H1 (cell line): ENCODE measurements at regions not wholly inside any gene's neighbourhood (a gene's known extent, or its start where the extent isn't known, plus 50 kb on each side); places are given as distances from the start of the nearest gene placed in this dataset.

Experiments used
- CTCF ChIA-PET: fragments of 300-600 bp; sonication (Branson Sonifier 250); formaldehyde crosslinking; loops from one replicate; lab custom pipeline; 2021; ENCODE audit not compliant: partially characterized antibody; lab: Charles Lee
- POLR2A ChIA-PET: fragments of 300-600 bp; sonication (Branson Sonifier 250); formaldehyde crosslinking; loops from one replicate; lab custom pipeline; 2021; ENCODE audit warnings: inconsistent platforms; ENCODE audit not compliant: partially characterized antibody; lab: Charles Lee
- DNase-seq, 2 experiments: peaks; one replicate each; pipeline versions ENCODE4 v3.0.0 to v3.0.0-alpha.2; 2010 to 2022; ENCODE audit warnings: low spot score in 2 of 2, low read depth in 1 of 2, mixed read lengths in 1 of 2
- FAIRE-seq: peaks from 2 replicates; lab custom pipeline; 2011; peaks lifted over from hg19 to GRCh38; lab: Jason Lieb, UNC
- H2AFZ ChIP-seq: 2 replicates; pipeline ENCODE4 v1.8.1; 2012; ENCODE audit warnings: low read length, inconsistent platforms
- H2AK5ac ChIP-seq: 2 replicates; pipeline ENCODE4 v1.6.1; 2013; ENCODE audit warnings: low read depth, low read length
- H2BK120ac ChIP-seq: replicated peaks from 2 replicates; pipeline ENCODE3; 2013; ENCODE audit warnings: low read depth, low read length, inconsistent platforms
- H2BK12ac ChIP-seq: 2 replicates; pipeline ENCODE4 v1.6.1; 2013; ENCODE audit warnings: low read depth, low read length
- H2BK15ac ChIP-seq: 2 replicates; pipeline ENCODE4 v1.6.1; 2013; ENCODE audit warnings: low read length
- H2BK20ac ChIP-seq: 2 replicates; pipeline ENCODE4 v1.6.1; 2013; ENCODE audit warnings: low read length
- H2BK5ac ChIP-seq: 2 replicates; pipeline ENCODE4 v1.6.1; 2013; ENCODE audit warnings: low read depth, low read length
- H3K14ac ChIP-seq: 2 replicates; pipeline ENCODE4 v1.6.1; 2013; ENCODE audit warnings: inconsistent platforms; ENCODE audit not compliant: insufficient read length
- H3K18ac ChIP-seq: 2 replicates; pipeline ENCODE4 v1.6.1; 2013; ENCODE audit warnings: low read length; ENCODE audit errors: extremely low read depth
- H3K23ac ChIP-seq: 2 replicates; pipeline ENCODE4 v1.6.1; 2013; ENCODE audit warnings: inconsistent platforms; ENCODE audit not compliant: insufficient read length
- H3K23me2 ChIP-seq: 2 replicates; pipeline ENCODE4 v1.6.1; 2013; ENCODE audit warnings: low read depth, low read length
- H3K27ac ChIP-seq: 2 replicates; pipeline ENCODE4 v1.6.1; 2011; ENCODE audit warnings: low read depth, low read length, inconsistent platforms
- H3K27me3 ChIP-seq, 4 experiments: replicated peaks in 1 of 4; 1 replicate in 1 of 4; 2 replicates in 3 of 4; pipeline versions ENCODE4 v1.6.1 to v1.8.1; 2011 to 2013; ENCODE audit warnings: low read length in 3 of 4, mild to moderate bottlenecking in 3 of 4, inconsistent platforms in 2 of 4, mixed read lengths in 2 of 4, moderate library complexity in 1 of 4; ENCODE audit not compliant: control insufficient read depth in 3 of 4, insufficient read depth in 3 of 4; ENCODE audit errors: extremely low read depth in 1 of 4
- H3K36me3 ChIP-seq, 4 experiments: 2 replicates each; pipeline versions ENCODE4 v1.6.1 to v1.8.1; 2011 to 2013; ENCODE audit warnings: mild to moderate bottlenecking in 4 of 4, low read length in 3 of 4, moderate library complexity in 2 of 4, control low read depth in 1 of 4, inconsistent platforms in 1 of 4; ENCODE audit not compliant: insufficient read depth in 4 of 4, control insufficient read depth in 2 of 4
- H3K4ac ChIP-seq: replicated peaks from 2 replicates; pipeline ENCODE3; 2013; ENCODE audit warnings: low read length, low read depth, mixed read lengths, inconsistent platforms; ENCODE audit not compliant: insufficient read length
- H3K4me1 ChIP-seq, 4 experiments: replicated peaks in 1 of 4; 1 replicate in 1 of 4; 2 replicates in 3 of 4; pipeline versions ENCODE4 v1.6.1 to v1.8.1; 2011 to 2013; ENCODE audit warnings: low read length in 3 of 4, inconsistent platforms in 2 of 4, mixed read lengths in 1 of 4; ENCODE audit not compliant: insufficient read depth in 4 of 4, control insufficient read depth in 3 of 4
- H3K4me2 ChIP-seq, 2 experiments: 2 replicates each; pipeline versions ENCODE4 v1.6.1 to v1.8.1; 2011 to 2013; ENCODE audit warnings: low read depth in 2 of 2, low read length in 2 of 2, control low read depth in 1 of 2, inconsistent platforms in 1 of 2, mild to moderate bottlenecking in 1 of 2; ENCODE audit not compliant: insufficient read depth in 1 of 2
- H3K4me3 ChIP-seq, 4 experiments: fragments of 200-600, 300-600 bp in 1 of 4; sonication (generic), shearing (Covaris generic), sonication (Bioruptor Twin) in 1 of 4; 2 replicates each; pipeline versions ENCODE4 v1.5.1 to v1.8.1; 2011 to 2016; ENCODE audit warnings: low read length in 4 of 4, low read depth in 3 of 4, control low read depth in 2 of 4, inconsistent platforms in 2 of 4, mild to moderate bottlenecking in 2 of 4, mixed read lengths in 1 of 4, moderate library complexity in 1 of 4; ENCODE audit not compliant: insufficient read depth in 2 of 4; ENCODE audit errors: extremely low read depth in 1 of 4
- H3K56ac ChIP-seq: replicated peaks from 2 replicates; pipeline ENCODE3; 2013; ENCODE audit warnings: low read depth, mild to moderate bottlenecking, mixed read lengths, low read length, inconsistent platforms; ENCODE audit not compliant: insufficient read length
- H3K79me1 ChIP-seq: 2 replicates; pipeline ENCODE4 v1.6.1; 2013; ENCODE audit warnings: low read depth, low read length, control low read depth
- H3K79me2 ChIP-seq, 2 experiments: 2 replicates each; pipeline versions ENCODE4 v1.6.1 to v1.8.1; 2012 to 2013; ENCODE audit warnings: low read length in 2 of 2, mild to moderate bottlenecking in 2 of 2, inconsistent platforms in 1 of 2; ENCODE audit not compliant: insufficient read depth in 2 of 2, control insufficient read depth in 1 of 2
- H3K9ac ChIP-seq, 4 experiments: replicated peaks in 1 of 4; 1 replicate in 1 of 4; 2 replicates in 3 of 4; pipeline versions ENCODE4 v1.6.1 to v1.8.1; 2011 to 2013; ENCODE audit warnings: low read depth in 3 of 4, low read length in 3 of 4, control low read depth in 2 of 4, mild to moderate bottlenecking in 2 of 4, moderate library complexity in 2 of 4, inconsistent platforms in 1 of 4; ENCODE audit errors: extremely low read depth in 1 of 4
- H3K9me3 ChIP-seq, 2 experiments: 2 replicates each; pipeline versions ENCODE4 v1.6.1 to v1.8.1; 2012 to 2013; ENCODE audit warnings: mild to moderate bottlenecking in 2 of 2, moderate library complexity in 2 of 2, control low read depth in 1 of 2, inconsistent platforms in 1 of 2, low read depth in 1 of 2, low read length in 1 of 2, mixed read lengths in 1 of 2; ENCODE audit not compliant: insufficient read depth in 2 of 2
- H4K20me1 ChIP-seq, 2 experiments: replicated peaks in 1 of 2; 2 replicates each; pipeline versions ENCODE3 to v1.8.1; 2011 to 2013; ENCODE audit warnings: inconsistent platforms in 2 of 2, low read length in 2 of 2, mild to moderate bottlenecking in 1 of 2; ENCODE audit not compliant: insufficient read depth in 2 of 2, control insufficient read depth in 1 of 2
- H4K5ac ChIP-seq: 2 replicates; pipeline ENCODE4 v1.6.1; 2013; ENCODE audit warnings: low read length, low read depth, mixed read lengths, inconsistent platforms; ENCODE audit not compliant: insufficient read length
- H4K8ac ChIP-seq: 2 replicates; pipeline ENCODE4 v1.8.0; 2013; ENCODE audit warnings: mild to moderate bottlenecking, moderate library complexity, low read length, inconsistent platforms; ENCODE audit not compliant: insufficient read depth; ENCODE audit errors: extremely low read depth
- H4K91ac ChIP-seq: replicated peaks from 2 replicates; pipeline ENCODE3; 2013; ENCODE audit warnings: low read length, mixed read lengths, inconsistent platforms; ENCODE audit not compliant: insufficient read length
- ASH2L ChIP-seq: fragments of 200-600, 300-600 bp; sonication (generic); IDR thresholded peaks from one replicate; pipeline ENCODE4 v1.7.1; 2017; ENCODE audit warnings: low read length
- CBX5 ChIP-seq: fragments of 300-800, 300-1000 bp; sonication (generic); IDR thresholded peaks from 2 replicates; pipeline ENCODE4 v1.7.1; 2016; ENCODE audit warnings: antibody characterized with exemption, low read length, low read depth
- CREB1 ChIP-seq: IDR thresholded peaks from 2 replicates; pipeline ENCODE4 v1.6.1; 2012; ENCODE audit warnings: inconsistent platforms
- FOSL1 ChIP-seq: IDR thresholded peaks from 2 replicates; pipeline ENCODE4 v1.6.1; 2011; ENCODE audit warnings: mild to moderate bottlenecking, low read depth, low read length, moderate library complexity; ENCODE audit not compliant: insufficient read depth
- GTF2F1 ChIP-seq: IDR thresholded peaks from 2 replicates; pipeline ENCODE4 v1.6.1; 2012; ENCODE audit warnings: low read depth, low read length, improper control_type of control experiment, borderline replicate concordance
- MAFK ChIP-seq: IDR thresholded peaks from 2 replicates; pipeline ENCODE4 v1.6.1; 2012; ENCODE audit warnings: low read depth, mild to moderate bottlenecking, improper control_type of control experiment, low read length
- RBBP5 ChIP-seq: IDR thresholded peaks from 2 replicates; pipeline ENCODE4 v1.7.1; 2012; ENCODE audit warnings: low read depth, mild to moderate bottlenecking, inconsistent platforms, low read length, moderate library complexity, borderline replicate concordance
- WGBS, 2 experiments: shearing (Covaris generic) in 1 of 2; methylation state at CpG; one replicate each; pipeline versions ENCODE4 v1.1.6 to v1.1.7; 2013 to 2015; ENCODE audit warnings: low lambda C conversion rate in 2 of 2, mixed read lengths in 2 of 2, inconsistent platforms in 1 of 2, low coverage in 1 of 2, missing lambda C conversion rate in 1 of 2; ENCODE audit not compliant: insufficient replicate concordance in 2 of 2, insufficient coverage in 1 of 2, insufficient read length in 1 of 2; ENCODE audit errors: extremely low coverage in 1 of 2, missing lambda C conversion rate in 1 of 2; 5-methylcytosine and 5-hydroxymethylcytosine counted together
- TF ChIP-seq, protein P1 (sequence below): IDR thresholded peaks from 2 replicates; pipeline ENCODE4 v1.6.1; 2012; ENCODE audit warnings: inconsistent platforms

DNA sequence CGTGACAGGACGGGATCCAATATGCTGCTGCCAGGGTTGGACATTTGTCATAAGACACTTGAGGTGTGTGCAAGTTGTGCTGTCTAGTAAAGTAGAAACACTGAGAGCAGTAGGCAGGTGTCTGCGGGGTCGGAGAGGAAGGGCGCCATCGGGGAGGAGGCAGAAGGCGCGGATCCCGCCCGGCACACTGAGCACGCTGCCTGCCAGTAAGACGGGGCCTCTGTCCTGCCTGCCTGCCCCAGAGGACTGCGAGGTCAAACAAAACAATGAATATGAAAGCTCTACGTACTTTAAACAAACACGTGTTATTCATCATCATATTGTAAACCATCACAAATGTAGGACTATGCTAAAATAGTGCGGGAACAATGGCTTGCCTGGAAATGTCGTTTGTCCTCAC, 349.3 kb upstream of the SALL3 start:
- no peak overlapping the region for H3K4me3 ChIP-seq
- H3K9ac ChIP-seq = no peak overlapping the region
- H2BK12ac ChIP-seq = no peak overlapping the region
- TF ChIP-seq GTF2F1 (no peak), MAFK (no peak), ASH2L (no peak), CREB1 (no peak), RBBP5 (no peak), FOSL1 (no peak), CBX5 (no peak)
- TF ChIP-seq, protein P1, sequence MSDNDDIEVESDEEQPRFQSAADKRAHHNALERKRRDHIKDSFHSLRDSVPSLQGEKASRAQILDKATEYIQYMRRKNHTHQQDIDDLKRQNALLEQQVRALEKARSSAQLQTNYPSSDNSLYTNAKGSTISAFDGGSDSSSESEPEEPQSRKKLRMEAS = no peak
- H3K23me2 ChIP-seq = no peaks in the 10 kb centered on the region
- ChIA-PET POLR2A (no interaction called here), CTCF (no interaction called here)
- no peak overlapping the region for H3K14ac ChIP-seq
- H2BK5ac ChIP-seq = no peak overlapping the region
- H2BK120ac ChIP-seq = no peak overlapping the region
- no peak overlapping the region for H3K27ac ChIP-seq
- no peak for DNase-seq
- no peaks in the 10 kb centered on the region for H3K4me1 ChIP-seq
- no peak overlapping the region for H4K8ac ChIP-seq
- no peaks in the 10 kb centered on the region for H3K27me3 ChIP-seq
- FAIRE-seq = no peak
- H3K36me3 ChIP-seq = no peaks in the 10 kb centered on the region
- no peak overlapping the region for H2AFZ ChIP-seq
- H2AK5ac ChIP-seq = no peak overlapping the region
- H3K4me2 ChIP-seq = no peak overlapping the region
- H2BK20ac ChIP-seq = no peak overlapping the region
- no peak overlapping the region for H4K5ac ChIP-seq
- no peaks in the 10 kb centered on the region for H4K20me1 ChIP-seq
- no peaks in the 10 kb centered on the region for H3K79me1 ChIP-seq
- H3K18ac ChIP-seq = no peak overlapping the region
- H4K91ac ChIP-seq = no peak overlapping the region
- peaks cover 9 to 12% of the 10 kb centered on the region in 2 experiments; a peak in 2 of 4 replicates for H3K9me3 ChIP-seq
- 93% methylated on average over 15 of the region's 17 CpGs; no CpG with 5 or more reads in 1 of the 2 experiments for WGBS, 2 experiments
- no peak overlapping the region for H3K4ac ChIP-seq
- no peak overlapping the region for H2BK15ac ChIP-seq
- no peak overlapping the region for H3K56ac ChIP-seq
- H3K79me2 ChIP-seq = no peaks in the 10 kb centered on the region
- H3K23ac ChIP-seq = no peak overlapping the region
